ENCODE measurements at regions not wholly inside any gene's neighbourhood (a gene's known extent, or its start where the extent isn't known, plus 50 kb on each side); places are given as distances from the start of the nearest gene placed in this dataset.

- no peak for TF ChIP-seq YY1 (IDR thresholded peaks at IDR 0.05; ENCODE audit: insufficient read depth, insufficient read length)
- no peak for TF ChIP-seq SUZ12 (IDR thresholded peaks at IDR 0.05; ENCODE audit: extremely low read depth, insufficient read depth, insufficient read length)
- TF ChIP-seq ZNF274 (IDR thresholded peaks at IDR 0.05; ENCODE audit: low read depth, low read length) = no peak
- Histone ChIP-seq H3K4me3 (ENCODE audit: insufficient read length, low read depth) (no peak overlapping the region), H3K9ac (ENCODE audit: insufficient read length, low read depth) (no peak overlapping the region), H3K36me3 (ENCODE audit: insufficient read depth, insufficient read length, low read length) (no peaks in the 10 kb centered on the region), H3K27me3 (ENCODE audit: insufficient read depth, insufficient read length) (peaks cover 3% of the 10 kb centered on the region), H3K9me3 (ENCODE audit: insufficient read depth, low read length) (no peaks in the 10 kb centered on the region), H3K4me1 (ENCODE audit: insufficient read depth, insufficient read length) (peaks cover 3% of the 10 kb centered on the region)
- DNase-seq (ENCODE audit: low read depth, low spot score) = no peak
Observed at GRCh38 chr10:44850356-44850934, 60.7 kb upstream of the TMEM72 start.

GRCh38 chr10:44851413-44851812 is 59.7 kb upstream of the TMEM72 start:
- Histone ChIP-seq H3K27me3 (ENCODE audit: insufficient read depth, insufficient read length) (peaks cover 3% of the 10 kb centered on the region), H3K9me3 (ENCODE audit: insufficient read depth, low read length) (no peaks in the 10 kb centered on the region), H3K36me3 (ENCODE audit: insufficient read depth, insufficient read length, low read length) (no peaks in the 10 kb centered on the region), H3K4me1 (ENCODE audit: insufficient read depth, insufficient read length) (peaks cover 4% of the 10 kb centered on the region), H3K9ac (ENCODE audit: insufficient read length, low read depth) (no peak overlapping the region), H3K4me3 (ENCODE audit: insufficient read length, low read depth) (no peak overlapping the region)
- DNase-seq (ENCODE audit: low read depth, low spot score) = no peak
- no peak for TF ChIP-seq YY1 (IDR thresholded peaks at IDR 0.05; ENCODE audit: insufficient read depth, insufficient read length)
- TF ChIP-seq ZNF274 (IDR thresholded peaks at IDR 0.05; ENCODE audit: low read depth, low read length) = no peak
- TF ChIP-seq SUZ12 (IDR thresholded peaks at IDR 0.05; ENCODE audit: extremely low read depth, insufficient read depth, insufficient read length) = no peak

- no peak for DNase-seq (ENCODE audit: low read depth, low spot score)
- TF ChIP-seq SUZ12 (IDR thresholded peaks at IDR 0.05; ENCODE audit: extremely low read depth, insufficient read depth, insufficient read length) (no peak), ZNF274 (IDR thresholded peaks at IDR 0.05; ENCODE audit: low read depth, low read length) (no peak), YY1 (IDR thresholded peaks at IDR 0.05; ENCODE audit: insufficient read depth, insufficient read length) (no peak)
- Histone ChIP-seq H3K36me3 (ENCODE audit: insufficient read depth, insufficient read length, low read length) (no peaks in the 10 kb centered on the region), H3K27me3 (ENCODE audit: insufficient read depth, insufficient read length) (peaks cover 3% of the 10 kb centered on the region), H3K4me1 (ENCODE audit: insufficient read depth, insufficient read length) (peaks cover 6% of the 10 kb centered on the region), H3K9me3 (ENCODE audit: insufficient read depth, low read length) (no peaks in the 10 kb centered on the region), H3K9ac (ENCODE audit: insufficient read length, low read depth) (no peak overlapping the region), H3K4me3 (ENCODE audit: insufficient read length, low read depth) (no peak overlapping the region)
Observed at GRCh38 chr10:44851881-44852280, 59.3 kb upstream of the TMEM72 start.

DNA sequence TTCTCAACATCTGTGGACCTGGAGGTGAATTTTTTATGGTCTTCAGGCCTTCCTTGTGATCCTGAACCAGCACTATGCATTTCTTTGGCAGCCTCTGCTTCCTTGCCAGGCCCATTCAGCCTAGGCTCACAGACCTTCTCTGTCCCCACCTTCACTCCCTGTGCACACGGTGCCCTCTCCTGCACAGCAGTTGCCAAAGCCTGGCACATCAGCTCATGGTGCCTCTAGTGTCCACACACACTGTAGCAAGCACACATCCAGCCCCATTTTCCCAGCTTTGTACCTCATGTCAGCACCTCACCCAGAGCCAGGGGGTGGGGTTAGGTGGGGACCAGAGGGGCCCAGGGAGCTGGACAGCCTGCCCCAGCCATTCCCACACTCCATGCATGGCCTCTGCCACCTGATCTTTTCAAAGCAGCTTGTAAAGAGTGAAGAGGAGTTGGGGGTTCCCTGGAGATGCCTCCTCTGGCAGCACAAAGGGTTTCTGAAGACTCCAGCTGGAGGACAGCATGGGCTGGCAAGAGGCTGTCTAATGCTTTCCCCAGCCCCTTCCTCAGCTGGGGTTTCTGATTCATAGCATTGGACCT is 57.9 kb upstream of the TMEM72 start:
- Histone ChIP-seq H3K9ac (ENCODE audit: insufficient read length, low read depth) (no peak overlapping the region), H3K9me3 (ENCODE audit: insufficient read depth, low read length) (no peaks in the 10 kb centered on the region), H3K27me3 (ENCODE audit: insufficient read depth, insufficient read length) (peaks cover 3% of the 10 kb centered on the region), H3K36me3 (ENCODE audit: insufficient read depth, insufficient read length, low read length) (no peaks in the 10 kb centered on the region), H3K4me3 (ENCODE audit: insufficient read length, low read depth) (no peak overlapping the region), H3K4me1 (ENCODE audit: insufficient read depth, insufficient read length) (peaks cover 13% of the 10 kb centered on the region)
- DNase-seq (ENCODE audit: low read depth, low spot score) = no peak
- TF ChIP-seq SUZ12 (IDR thresholded peaks at IDR 0.05; ENCODE audit: extremely low read depth, insufficient read depth, insufficient read length) (no peak), YY1 (IDR thresholded peaks at IDR 0.05; ENCODE audit: insufficient read depth, insufficient read length) (no peak), ZNF274 (IDR thresholded peaks at IDR 0.05; ENCODE audit: low read depth, low read length) (no peak)

DNA sequence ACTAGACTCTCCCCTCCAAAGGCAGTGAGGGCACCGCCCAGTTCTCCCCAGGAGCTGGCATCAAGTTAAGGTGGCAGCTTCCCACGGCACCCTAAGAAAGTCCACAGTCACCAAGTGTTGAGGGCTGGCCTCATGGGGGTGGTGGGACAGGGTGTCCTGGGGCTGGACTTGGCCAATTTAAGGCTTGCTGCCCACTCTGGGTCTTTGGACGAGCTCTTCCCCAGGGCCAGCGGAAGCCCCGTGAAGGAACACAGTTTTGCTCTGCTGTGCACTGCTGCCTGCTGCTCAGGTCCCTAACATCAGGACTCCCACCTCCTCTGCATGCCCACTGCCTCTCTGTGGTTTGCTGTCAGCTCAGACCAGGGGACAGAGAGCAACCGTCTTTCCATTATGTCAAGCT is 57.3 kb upstream of the TMEM72 start:
- H3K4me1 ChIP-seq (ENCODE audit: insufficient read depth, insufficient read length) = peaks cover 13% of the 10 kb centered on the region
- H3K36me3 ChIP-seq (ENCODE audit: insufficient read depth, insufficient read length, low read length) = no peaks in the 10 kb centered on the region
- TF ChIP-seq ZNF274 (IDR thresholded peaks at IDR 0.05; ENCODE audit: low read depth, low read length) (no peak), SUZ12 (IDR thresholded peaks at IDR 0.05; ENCODE audit: extremely low read depth, insufficient read depth, insufficient read length) (no peak), YY1 (IDR thresholded peaks at IDR 0.05; ENCODE audit: insufficient read depth, insufficient read length) (no peak)
- no peaks in the 10 kb centered on the region for H3K9me3 ChIP-seq (ENCODE audit: insufficient read depth, low read length)
- no peak for DNase-seq (ENCODE audit: low read depth, low spot score)
- H3K4me3 ChIP-seq (ENCODE audit: insufficient read length, low read depth) = no peak overlapping the region
- H3K27me3 ChIP-seq (ENCODE audit: insufficient read depth, insufficient read length) = peaks cover 3% of the 10 kb centered on the region
- H3K9ac ChIP-seq (ENCODE audit: insufficient read length, low read depth) = no peak overlapping the region

GRCh38 chr10:44854693-44855350 is 56.3 kb upstream of the TMEM72 start:
- Histone ChIP-seq H3K9ac (ENCODE audit: insufficient read length, low read depth) (no peak overlapping the region), H3K4me1 (ENCODE audit: insufficient read depth, insufficient read length) (peaks cover 13% of the 10 kb centered on the region), H3K9me3 (ENCODE audit: insufficient read depth, low read length) (peaks cover 10% of the 10 kb centered on the region; the same call in 1 of the 2 replicates), H3K4me3 (ENCODE audit: insufficient read length, low read depth) (no peak overlapping the region), H3K36me3 (ENCODE audit: insufficient read depth, insufficient read length, low read length) (no peaks in the 10 kb centered on the region), H3K27me3 (ENCODE audit: insufficient read depth, insufficient read length) (peaks cover 3% of the 10 kb centered on the region)
- DNase-seq (ENCODE audit: low read depth, low spot score) = no peak
- TF ChIP-seq ZNF274 (IDR thresholded peaks at IDR 0.05; ENCODE audit: low read depth, low read length) (no peak), YY1 (IDR thresholded peaks at IDR 0.05; ENCODE audit: insufficient read depth, insufficient read length) (no peak), SUZ12 (IDR thresholded peaks at IDR 0.05; ENCODE audit: extremely low read depth, insufficient read depth, insufficient read length) (no peak)

DNA sequence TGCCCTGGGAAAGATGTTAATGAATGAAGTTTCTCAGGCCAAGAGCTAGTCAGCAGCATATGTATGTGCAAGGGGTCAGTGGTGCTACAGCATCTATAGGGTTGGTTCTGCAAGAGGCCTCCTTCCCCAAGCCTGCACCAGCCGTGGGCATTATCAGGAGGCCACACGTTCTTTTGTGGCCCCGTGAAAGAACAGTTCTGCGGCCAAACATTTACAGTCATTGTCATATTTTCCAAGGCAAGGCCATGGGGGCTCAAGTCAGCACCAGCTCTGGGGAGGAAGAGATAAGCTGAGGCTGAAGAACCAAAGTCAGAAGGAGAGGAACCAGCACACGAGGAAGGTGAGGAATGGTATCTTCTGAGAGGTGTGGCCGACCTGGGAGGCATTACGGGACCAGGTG is 54.4 kb upstream of the TMEM72 start:
- no peaks in the 10 kb centered on the region for H3K36me3 ChIP-seq (ENCODE audit: insufficient read depth, insufficient read length, low read length)
- no peak for TF ChIP-seq YY1 (IDR thresholded peaks at IDR 0.05; ENCODE audit: insufficient read depth, insufficient read length)
- TF ChIP-seq ZNF274 (IDR thresholded peaks at IDR 0.05; ENCODE audit: low read depth, low read length) = no peak
- no peak for TF ChIP-seq SUZ12 (IDR thresholded peaks at IDR 0.05; ENCODE audit: extremely low read depth, insufficient read depth, insufficient read length)
- DNase-seq (ENCODE audit: low read depth, low spot score) = no peak
- H3K27me3 ChIP-seq (ENCODE audit: insufficient read depth, insufficient read length) = peaks cover 3% of the 10 kb centered on the region
- no peak overlapping the region for H3K9ac ChIP-seq (ENCODE audit: insufficient read length, low read depth)
- H3K4me1 ChIP-seq (ENCODE audit: insufficient read depth, insufficient read length) = peaks cover 14% of the 10 kb centered on the region
- no peak overlapping the region for H3K4me3 ChIP-seq (ENCODE audit: insufficient read length, low read depth)
- H3K9me3 ChIP-seq (ENCODE audit: insufficient read depth, low read length) = peaks cover 10% of the 10 kb centered on the region; the same call in 1 of the 2 replicates
